AG09309 (cell line): ENCODE measurements at regions not wholly inside any gene's neighbourhood (a gene's known extent, or its start where the extent isn't known, plus 50 kb on each side); places are given as distances from the start of the nearest gene placed in this dataset.

Source experiments
- DNase-seq: peaks from one replicate; pipeline ENCODE4 v3.0.0-alpha.2; 2010; ENCODE audit warnings: low read depth
- H3K4me3 ChIP-seq: 2 replicates; pipeline ENCODE4 v1.5.1; 2011; ENCODE audit warnings: mild to moderate bottlenecking, low read depth, low read length, moderate library complexity; ENCODE audit not compliant: control insufficient read depth
- TF ChIP-seq, protein P1 (sequence below): IDR thresholded peaks from 2 replicates; pipeline ENCODE4 v1.5.1; 2011; ENCODE audit warnings: mild to moderate bottlenecking, low read depth, low read length, inconsistent platforms; ENCODE audit not compliant: insufficient read depth, control insufficient read depth; ENCODE audit errors: missing control alignments

- H3K4me3 ChIP-seq: no peak overlapping the region
- TF ChIP-seq, protein P1, sequence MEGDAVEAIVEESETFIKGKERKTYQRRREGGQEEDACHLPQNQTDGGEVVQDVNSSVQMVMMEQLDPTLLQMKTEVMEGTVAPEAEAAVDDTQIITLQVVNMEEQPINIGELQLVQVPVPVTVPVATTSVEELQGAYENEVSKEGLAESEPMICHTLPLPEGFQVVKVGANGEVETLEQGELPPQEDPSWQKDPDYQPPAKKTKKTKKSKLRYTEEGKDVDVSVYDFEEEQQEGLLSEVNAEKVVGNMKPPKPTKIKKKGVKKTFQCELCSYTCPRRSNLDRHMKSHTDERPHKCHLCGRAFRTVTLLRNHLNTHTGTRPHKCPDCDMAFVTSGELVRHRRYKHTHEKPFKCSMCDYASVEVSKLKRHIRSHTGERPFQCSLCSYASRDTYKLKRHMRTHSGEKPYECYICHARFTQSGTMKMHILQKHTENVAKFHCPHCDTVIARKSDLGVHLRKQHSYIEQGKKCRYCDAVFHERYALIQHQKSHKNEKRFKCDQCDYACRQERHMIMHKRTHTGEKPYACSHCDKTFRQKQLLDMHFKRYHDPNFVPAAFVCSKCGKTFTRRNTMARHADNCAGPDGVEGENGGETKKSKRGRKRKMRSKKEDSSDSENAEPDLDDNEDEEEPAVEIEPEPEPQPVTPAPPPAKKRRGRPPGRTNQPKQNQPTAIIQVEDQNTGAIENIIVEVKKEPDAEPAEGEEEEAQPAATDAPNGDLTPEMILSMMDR: no peak
- no peak for DNase-seq
Observed at GRCh38 chr11:120023551-120023950, 114.4 kb downstream of the TRIM29 start.

DNA sequence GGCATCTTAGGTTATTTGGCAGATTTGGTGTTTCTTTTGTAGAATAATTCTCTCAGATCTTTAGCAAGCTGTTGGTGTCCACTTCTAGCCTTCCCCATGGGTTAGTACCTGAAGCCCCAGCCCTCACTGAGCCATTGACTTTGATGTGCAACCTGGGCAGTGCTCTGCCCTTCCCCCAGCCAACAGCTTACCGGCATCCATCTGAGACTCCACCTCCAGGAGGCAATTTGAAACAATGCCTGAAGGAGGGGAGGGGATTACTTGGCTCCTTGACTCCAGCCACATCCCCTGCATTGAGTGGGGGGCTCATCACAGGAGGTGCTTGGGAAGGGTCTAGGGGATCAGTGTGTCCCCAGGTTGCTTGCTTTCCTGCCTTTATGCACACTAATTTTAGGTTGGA, 114.8 kb downstream of the TRIM29 start:
- H3K4me3 ChIP-seq: no peak overlapping the region
- TF ChIP-seq, protein P1: no peak
- DNase-seq: no peak

GRCh38 chr11:120022617-120023016, 115.3 kb downstream of the TRIM29 start:
- TF ChIP-seq, protein P1: no peak
- H3K4me3 ChIP-seq: no peak overlapping the region
- DNase-seq: no peak

DNA sequence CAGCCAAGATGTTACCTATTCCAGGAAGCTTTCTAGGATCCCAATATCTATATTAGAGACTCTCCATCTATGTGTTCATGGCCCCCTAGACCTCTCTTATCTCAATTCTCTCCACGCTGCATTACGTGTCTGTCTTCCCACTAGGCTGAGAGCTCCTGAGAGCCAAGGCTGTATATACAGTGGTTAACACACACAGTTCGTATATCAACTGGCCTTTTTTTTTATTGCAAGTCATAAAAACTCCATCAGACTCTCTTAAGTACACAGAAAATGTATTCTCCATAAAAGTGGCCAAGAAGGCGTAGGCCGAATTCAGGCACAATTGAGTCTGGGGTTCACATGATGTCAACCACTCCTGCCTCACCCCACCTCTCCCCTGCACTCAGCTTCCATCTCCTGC, 115.9 kb downstream of the TRIM29 start:
- TF ChIP-seq, protein P1: no peak
- DNase-seq: no peak
- no peak overlapping the region for H3K4me3 ChIP-seq

DNA sequence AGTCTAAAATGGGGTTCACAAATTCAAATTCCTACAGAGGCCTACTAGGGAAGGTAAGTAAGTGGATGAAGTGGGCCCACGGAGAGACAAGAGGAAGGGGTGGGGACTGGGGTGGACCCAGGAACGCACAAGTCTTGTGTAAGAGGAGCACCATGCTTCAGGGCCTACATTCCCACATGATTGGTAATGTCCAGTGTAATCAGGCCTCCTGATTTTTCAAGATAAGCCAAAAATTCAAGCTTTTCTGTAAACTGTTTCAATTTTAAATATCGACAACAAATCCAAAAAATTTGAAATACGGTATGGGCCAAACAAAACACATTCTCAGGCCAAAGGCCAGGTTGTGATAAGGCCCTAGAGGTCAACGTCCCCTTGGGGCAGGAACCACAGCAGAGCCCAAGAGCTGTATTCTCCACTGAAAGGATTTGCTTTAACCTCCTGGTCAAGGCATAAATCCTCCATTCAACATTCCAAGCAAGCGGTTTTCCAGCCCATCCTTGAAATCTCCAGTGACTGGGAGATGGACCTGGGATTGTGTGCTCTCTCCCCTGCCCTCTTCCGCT, 116.4 kb downstream of the TRIM29 start:
- H3K4me3 ChIP-seq: no peak overlapping the region
- DNase-seq: no peak
- TF ChIP-seq, protein P1: no peak

- H3K4me3 ChIP-seq: no peak overlapping the region
- TF ChIP-seq, protein P1: no peak
- no peak for DNase-seq
Observed at GRCh38 chr11:120020981-120021380, 116.9 kb downstream of the TRIM29 start.

- TF ChIP-seq, protein P1: no peak
- no peak for DNase-seq
- no peak overlapping the region for H3K4me3 ChIP-seq
Observed at GRCh38 chr11:120020486-120020885, 117.4 kb downstream of the TRIM29 start.
